Activated CD8-positive, alpha-beta memory T cell treated with anti-CD3 and anti-CD28 coated beads, Interleukin-2, amount 50 U/mL, for 24 hours (primary cell): ENCODE measurements at regions not wholly inside any gene's neighbourhood (a gene's known extent, or its start where the extent isn't known, plus 50 kb on each side); places are given as distances from the start of the nearest gene placed in this dataset.

Experiments used
- DNase-seq: peaks from one replicate; pipeline ENCODE4 v3.0.0-alpha.2; 2020; ENCODE audit errors: extremely low read depth

- no peak for DNase-seq
These were observed 376.9 kb downstream of the HHIPL2 start for GRCh38 chr1:222171005-222171404.

GRCh38 chr1:222168621-222169020, 379.3 kb downstream of the HHIPL2 start:
- DNase-seq: no peak

GRCh38 chr1:222167896-222168295, 380.0 kb downstream of the HHIPL2 start:
- DNase-seq: no peak

- no peak for DNase-seq
These were observed 380.8 kb downstream of the HHIPL2 start for GRCh38 chr1:222167111-222167510.

- no peak for DNase-seq
These were observed 382.3 kb downstream of the HHIPL2 start for GRCh38 chr1:222165629-222166028.

- DNase-seq: no peak
These were observed 384.0 kb downstream of the HHIPL2 start for GRCh38 chr1:222163895-222164294.

- DNase-seq: no peak
These were observed 386.2 kb downstream of the HHIPL2 start for GRCh38 chr1:222161676-222162075.

- no peak for DNase-seq
These were observed 390.3 kb downstream of the HHIPL2 start for GRCh38 chr1:222157612-222158011.

GRCh38 chr1:222140206-222140605, 398.3 kb upstream of the DUSP10 start:
- DNase-seq: no peak

GRCh38 chr1:222138095-222138494, 396.2 kb upstream of the DUSP10 start:
- DNase-seq: no peak

GRCh38 chr1:222136869-222137268, 395.0 kb upstream of the DUSP10 start:
- DNase-seq: no peak

GRCh38 chr1:222129041-222129440, 387.2 kb upstream of the DUSP10 start:
- DNase-seq: no peak

GRCh38 chr1:222127526-222128152, 385.8 kb upstream of the DUSP10 start:
- DNase-seq: no peak

GRCh38 chr1:222127096-222127495, 385.2 kb upstream of the DUSP10 start:
- no peak for DNase-seq

- no peak for DNase-seq
These were observed 384.2 kb upstream of the DUSP10 start for GRCh38 chr1:222126052-222126451.

GRCh38 chr1:222124602-222125001, 382.7 kb upstream of the DUSP10 start:
- DNase-seq: no peak

- DNase-seq: no peak
These were observed 381.2 kb upstream of the DUSP10 start for GRCh38 chr1:222123111-222123510.

GRCh38 chr1:222117809-222118208, 375.9 kb upstream of the DUSP10 start:
- DNase-seq: no peak

GRCh38 chr1:222114536-222115156, 372.8 kb upstream of the DUSP10 start:
- DNase-seq: no peak

GRCh38 chr1:222109836-222110235, 367.9 kb upstream of the DUSP10 start:
- DNase-seq: no peak

- DNase-seq: no peak
These were observed 366.1 kb upstream of the DUSP10 start for GRCh38 chr1:222107975-222108374.

GRCh38 chr1:222107267-222107666, 365.4 kb upstream of the DUSP10 start:
- DNase-seq: no peak

GRCh38 chr1:222106377-222106776, 364.5 kb upstream of the DUSP10 start:
- no peak for DNase-seq

- no peak for DNase-seq
These were observed 364.0 kb upstream of the DUSP10 start for GRCh38 chr1:222105861-222106260.
